ENCODE measurements at regions not wholly inside any gene's neighbourhood (a gene's known extent, or its start where the extent isn't known, plus 50 kb on each side); places are given as distances from the start of the nearest gene placed in this dataset.

DNA sequence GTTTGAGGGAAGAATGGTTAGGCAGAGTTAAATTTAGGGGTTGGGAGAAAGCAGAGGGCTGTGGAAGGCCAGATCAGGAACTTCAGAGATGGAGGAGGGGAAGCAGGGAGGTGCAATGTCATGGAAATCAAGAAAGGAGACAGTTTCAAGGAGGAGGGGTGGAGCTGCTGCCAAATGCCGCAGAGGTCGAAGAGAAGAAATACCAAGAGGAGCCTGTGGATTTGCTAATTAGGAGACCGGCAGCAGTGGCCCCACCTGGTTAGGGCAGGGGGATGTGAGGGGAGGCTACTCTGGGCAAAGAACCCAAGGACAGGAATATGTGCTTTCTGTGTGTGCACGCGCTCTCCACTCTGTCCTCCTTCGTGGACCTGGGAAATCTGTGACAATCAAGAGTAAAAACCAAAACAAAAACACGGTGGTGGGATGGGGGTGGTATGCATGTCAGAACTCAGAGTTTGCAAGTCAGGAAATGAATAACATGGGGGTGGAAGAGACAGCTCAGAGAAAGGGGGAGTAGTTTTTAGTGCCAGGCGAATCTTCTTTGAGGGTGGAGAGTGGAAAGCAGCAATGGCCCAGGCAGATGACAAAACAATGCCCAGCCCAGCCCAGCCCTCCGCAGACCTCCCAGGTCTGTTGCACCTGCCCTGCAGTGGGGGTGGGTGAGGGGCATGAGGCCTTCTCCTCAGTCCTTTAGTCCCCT, 102.9 kb upstream of the PAX2 start:
- CTCF ChIA-PET, result interaction anchor here (0.7 kb wide), 1 partner anchor 101 kb away, joined by 3 read pairs; no protein-coding TSS in a partner anchor
- Histone ChIP-seq H3K27ac (ENCODE audit: extremely low read depth, low read depth, low read length) (no peak overlapping the region), H3K36me3 (ENCODE audit: control insufficient read depth in 2 of 2, insufficient read depth in 1 of 2, low read length in 2 of 2) (no peaks in the 10 kb centered on the region), H3K4me1 (ENCODE audit: control insufficient read depth, insufficient read depth, low read length) (no peaks in the 10 kb centered on the region), H3K4me3 (ENCODE audit: low read depth, low read length) (no peak overlapping the region), H3K9me3 (ENCODE audit: control insufficient read depth, insufficient read depth, low read depth, low read length) (no peaks in the 10 kb centered on the region)
- POLR2A ChIA-PET, result no interaction called here
- TF ChIP-seq ZNF521 (tag by site-specific recombination; IDR thresholded peaks at IDR 0.05), result no peak
- TF ChIP-seq ZNF585B (tag by site-specific recombination; IDR thresholded peaks at IDR 0.05), result peak; percentile 28; the same call in 1 of the 2 replicates

DNA sequence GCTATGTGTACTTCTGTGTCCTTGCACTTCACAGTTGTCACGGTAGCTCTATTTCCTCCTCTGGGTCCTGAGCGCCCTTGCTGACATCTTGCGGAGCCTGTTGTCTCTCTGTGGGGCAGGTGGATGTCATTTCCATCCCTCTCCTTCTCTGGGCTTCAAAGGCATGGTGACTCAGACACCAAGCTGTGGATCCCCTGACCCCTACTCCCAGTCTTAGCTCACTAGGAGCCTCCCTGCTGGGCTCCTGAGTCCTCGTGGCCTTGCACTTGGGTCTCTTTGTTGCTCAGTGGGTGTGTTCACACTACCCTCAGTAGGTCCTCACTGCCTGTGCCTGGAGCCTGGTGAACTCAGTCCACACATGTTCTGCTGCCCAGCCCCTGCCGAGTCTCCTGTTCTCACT, 100.3 kb upstream of the PAX2 start:
- H3K36me3 ChIP-seq (ENCODE audit: control insufficient read depth in 2 of 2, insufficient read depth in 1 of 2, low read length in 2 of 2), result no peaks in the 10 kb centered on the region
- no peaks in the 10 kb centered on the region for H3K4me1 ChIP-seq (ENCODE audit: control insufficient read depth, insufficient read depth, low read length)
- CTCF ChIA-PET, result interaction anchor here (0.6 to 1.8 kb wide), 3 partner anchors 98 to 299 kb away, joined by 3 to 6 read pairs (median 3); no protein-coding TSS in a partner anchor
- no peak overlapping the region for H3K4me3 ChIP-seq (ENCODE audit: low read depth, low read length)
- H3K27ac ChIP-seq (ENCODE audit: extremely low read depth, low read depth, low read length), result no peak overlapping the region
- POLR2A ChIA-PET, result no interaction called here
- no peak for TF ChIP-seq ZSCAN18 (tag by site-specific recombination; IDR thresholded peaks at IDR 0.05)
- TF ChIP-seq GLIS1 (tag by site-specific recombination; IDR thresholded peaks at IDR 0.05), result peak; percentile 32; the same call in 1 of the 2 replicates
- TF ChIP-seq ZIC2 (tag by site-specific recombination; IDR thresholded peaks at IDR 0.05), result peak; percentile 96
- TF ChIP-seq, protein P1, sequence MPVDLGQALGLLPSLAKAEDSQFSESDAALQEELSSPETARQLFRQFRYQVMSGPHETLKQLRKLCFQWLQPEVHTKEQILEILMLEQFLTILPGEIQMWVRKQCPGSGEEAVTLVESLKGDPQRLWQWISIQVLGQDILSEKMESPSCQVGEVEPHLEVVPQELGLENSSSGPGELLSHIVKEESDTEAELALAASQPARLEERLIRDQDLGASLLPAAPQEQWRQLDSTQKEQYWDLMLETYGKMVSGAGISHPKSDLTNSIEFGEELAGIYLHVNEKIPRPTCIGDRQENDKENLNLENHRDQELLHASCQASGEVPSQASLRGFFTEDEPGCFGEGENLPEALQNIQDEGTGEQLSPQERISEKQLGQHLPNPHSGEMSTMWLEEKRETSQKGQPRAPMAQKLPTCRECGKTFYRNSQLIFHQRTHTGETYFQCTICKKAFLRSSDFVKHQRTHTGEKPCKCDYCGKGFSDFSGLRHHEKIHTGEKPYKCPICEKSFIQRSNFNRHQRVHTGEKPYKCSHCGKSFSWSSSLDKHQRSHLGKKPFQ (tag by site-specific recombination; IDR thresholded peaks at IDR 0.05), result peak; percentile 41; the same call in 1 of the 2 replicates
- TF ChIP-seq ZNF600 (tag by site-specific recombination; IDR thresholded peaks at IDR 0.05), result 0 out of 2 replicates have a peak, but pooled peaks have one; percentile 3
- no peak for TF ChIP-seq ZNF777 (tag by site-specific recombination; IDR thresholded peaks at IDR 0.05; ENCODE audit: borderline replicate concordance)
- H3K9me3 ChIP-seq (ENCODE audit: control insufficient read depth, insufficient read depth, low read depth, low read length), result no peaks in the 10 kb centered on the region

DNA sequence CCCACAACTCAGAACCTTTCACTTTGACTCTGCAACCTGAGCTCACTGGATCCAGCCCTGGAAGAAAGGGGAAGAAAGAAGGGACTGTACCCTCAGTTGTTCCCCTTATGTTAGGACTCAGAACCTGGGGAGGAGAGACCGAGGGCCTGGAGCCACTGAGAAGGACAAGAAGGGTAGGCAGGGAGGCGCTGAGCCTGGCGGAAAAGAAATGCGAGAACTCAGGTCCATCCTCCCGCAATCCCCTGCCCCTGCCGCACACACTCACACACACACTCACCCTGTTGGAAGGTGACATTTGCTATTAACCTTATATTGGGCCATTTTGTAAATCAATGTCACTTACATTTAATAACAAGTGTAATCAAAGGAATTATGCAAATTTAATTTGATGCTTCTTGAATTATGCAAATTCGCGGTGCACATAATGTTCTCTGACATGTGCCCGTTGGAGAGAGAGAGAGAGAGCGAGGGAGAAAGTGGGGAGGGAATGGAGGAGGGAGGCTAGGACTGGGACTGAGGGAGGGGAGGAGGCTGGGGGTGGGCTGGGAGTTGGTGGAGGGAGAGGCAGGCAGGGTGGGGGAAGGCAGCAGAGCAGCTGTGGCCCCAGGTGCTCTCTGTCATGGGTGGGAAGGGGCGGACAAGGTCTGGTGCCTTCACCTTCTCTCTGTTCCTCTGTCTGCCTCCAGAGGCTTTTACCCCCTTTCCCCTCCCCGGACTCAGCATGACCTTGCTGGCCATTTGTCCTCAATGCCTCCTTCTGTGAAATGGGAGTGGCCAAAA, 99.6 kb upstream of the PAX2 start:
- TF ChIP-seq EGR2 (tag by site-specific recombination; IDR thresholded peaks at IDR 0.05; ENCODE audit: low read depth), result peak; percentile 22; the same call in 1 of the 2 replicates
- 0 out of 2 replicates have a peak, but pooled peaks have one; percentile 24 for TF ChIP-seq ZFHX2 (tag by site-specific recombination; conservative IDR thresholded peaks at IDR 0.05)
- no peak for TF ChIP-seq PBX3 (CRISPR knock-in tag; IDR thresholded peaks at IDR 0.05)
- 0 out of 2 replicates have a peak, but pooled peaks have one; percentile 18 for TF ChIP-seq WT1 (tag by site-specific recombination; IDR thresholded peaks at IDR 0.05)
- TF ChIP-seq ZNF341 (tag by site-specific recombination; IDR thresholded peaks at IDR 0.05; ENCODE audit: low read depth), result peak; percentile 25; the same call in 1 of the 2 replicates
- H3K4me3 ChIP-seq (ENCODE audit: low read depth, low read length), result no peak overlapping the region
- H3K4me1 ChIP-seq (ENCODE audit: control insufficient read depth, insufficient read depth, low read length), result no peaks in the 10 kb centered on the region
- ChIA-PET POLR2A (no interaction called here), CTCF (interaction anchor here (0.6 to 1.8 kb wide), 3 partner anchors 98 to 298 kb away, joined by 3 to 6 read pairs (median 3); no protein-coding TSS in a partner anchor)
- no peaks in the 10 kb centered on the region for H3K36me3 ChIP-seq (ENCODE audit: control insufficient read depth in 2 of 2, insufficient read depth in 1 of 2, low read length in 2 of 2)
- no peaks in the 10 kb centered on the region for H3K9me3 ChIP-seq (ENCODE audit: control insufficient read depth, insufficient read depth, low read depth, low read length)
- H3K27ac ChIP-seq (ENCODE audit: extremely low read depth, low read depth, low read length), result no peak overlapping the region

Data from HEK293 (cell line).